IMR-90 (cell line): ENCODE measurements at regions not wholly inside any gene's neighbourhood (a gene's known extent, or its start where the extent isn't known, plus 50 kb on each side); places are given as distances from the start of the nearest gene placed in this dataset.

Experiments used
- ATAC-seq: fragments of 200-7000 bp; cut with Tn5 transposase; 2 replicates; pipeline ENCODE4 v1.9.1; 2020; ENCODE audit warnings: low read depth, mild to moderate bottlenecking, moderate library complexity
- BruUV-seq: library from RNA; stranded (reverse); fragments of 400-500 nt; replicated peaks from 2 replicates; lab custom pipeline; 2021; lab: Mats Ljungman, UMichigan
- CTCF ChIA-PET: fragments of 300-600 bp; formaldehyde crosslinking; extraction: SDS; loops from one replicate; lab custom pipeline; 2021; ENCODE audit warnings: antibody characterized with exemption; lab: Yijun Ruan, JAX
- POLR2A ChIA-PET: fragments of 300-600 bp; sonication (Branson Sonifier 250); formaldehyde crosslinking; loops from one replicate; lab custom pipeline; 2022; ENCODE audit warnings: antibody characterized with exemption; ENCODE audit not compliant: unreplicated experiment; lab: Charles Lee
- DNase-seq: peaks from one replicate; pipeline ENCODE4 v3.0.0; 2013
- H2AFZ ChIP-seq: replicated peaks from 2 replicates; pipeline ENCODE3; 2013; ENCODE audit warnings: low read length, mild to moderate bottlenecking; ENCODE audit not compliant: poor library complexity
- H2AK5ac ChIP-seq: 2 replicates; pipeline ENCODE4 v1.6.1; 2013; ENCODE audit warnings: low read depth, low read length, inconsistent platforms
- H2AK9ac ChIP-seq: replicated peaks from 2 replicates; pipeline ENCODE3; 2013; ENCODE audit warnings: mild to moderate bottlenecking, low read depth, low read length, moderate library complexity; ENCODE audit not compliant: poor library complexity
- H2BK120ac ChIP-seq: 2 replicates; pipeline ENCODE4 v1.6.1; 2013; ENCODE audit warnings: low read depth, low read length, inconsistent platforms
- H2BK15ac ChIP-seq: 3 replicates; pipeline ENCODE4 v1.6.1; 2013; ENCODE audit warnings: low read depth, low read length, inconsistent platforms
- H2BK20ac ChIP-seq: 2 replicates; pipeline ENCODE4 v1.6.1; 2013; ENCODE audit warnings: low read depth, mild to moderate bottlenecking, inconsistent platforms, low read length, moderate library complexity
- H2BK5ac ChIP-seq: 2 replicates; pipeline ENCODE4 v1.6.1; 2013; ENCODE audit warnings: mild to moderate bottlenecking, low read depth, low read length, inconsistent platforms; ENCODE audit not compliant: poor library complexity, severe bottlenecking
- H3K14ac ChIP-seq: replicated peaks from 2 replicates; pipeline ENCODE4 v1.6.1; 2013; ENCODE audit warnings: low read depth, low read length, inconsistent platforms
- H3K18ac ChIP-seq: 2 replicates; pipeline ENCODE4 v1.6.1; 2013; ENCODE audit warnings: low read depth, low read length, control low read depth
- H3K23ac ChIP-seq: 2 replicates; pipeline ENCODE4 v1.6.1; 2013; ENCODE audit warnings: low read depth, low read length, inconsistent platforms
- H3K27ac ChIP-seq: 2 replicates; pipeline ENCODE4 v1.5.1; 2013; ENCODE audit warnings: mild to moderate bottlenecking, control low read depth, low read length; ENCODE audit not compliant: insufficient read depth
- H3K27me3 ChIP-seq: 2 replicates; pipeline ENCODE4 v1.6.1; 2013; ENCODE audit warnings: low read length; ENCODE audit not compliant: control insufficient read depth, insufficient read depth
- H3K36me3 ChIP-seq: 2 replicates; pipeline ENCODE4 v1.6.1; 2013; ENCODE audit warnings: low read length, mixed read lengths; ENCODE audit not compliant: control insufficient read depth, insufficient read depth
- H3K4ac ChIP-seq: 2 replicates; pipeline ENCODE4 v1.6.1; 2013; ENCODE audit warnings: low read depth, low read length, inconsistent platforms
- H3K4me1 ChIP-seq: 2 replicates; pipeline ENCODE4 v1.6.1; 2013; ENCODE audit warnings: low read length, mixed read lengths; ENCODE audit not compliant: control insufficient read depth, insufficient read depth
- H3K4me2 ChIP-seq: 2 replicates; pipeline ENCODE4 v1.6.1; 2013; ENCODE audit warnings: low read depth, mild to moderate bottlenecking, control low read depth, low read length, moderate library complexity
- H3K4me3 ChIP-seq: 2 replicates; pipeline ENCODE4 v1.5.1; 2013; ENCODE audit warnings: low read depth, mild to moderate bottlenecking, control low read depth, low read length, moderate library complexity; ENCODE audit not compliant: insufficient read depth
- H3K56ac ChIP-seq: 2 replicates; pipeline ENCODE4 v1.6.1; 2013; ENCODE audit warnings: low read length, inconsistent platforms; ENCODE audit not compliant: insufficient read depth; ENCODE audit errors: extremely low read depth
- H3K79me1 ChIP-seq, 2 experiments: 2 replicates each; pipeline ENCODE4 v1.6.1; 2013; ENCODE audit warnings: low read length in 2 of 2, inconsistent platforms in 1 of 2, low read depth in 1 of 2
- H3K9ac ChIP-seq: 2 replicates; pipeline ENCODE4 v1.6.1; 2013; ENCODE audit warnings: low read depth, low read length, control low read depth
- H3K9me1 ChIP-seq: 2 replicates; pipeline ENCODE4 v1.6.1; 2013; ENCODE audit warnings: low read length, inconsistent platforms; ENCODE audit not compliant: insufficient read depth
- H3K9me3 ChIP-seq: 2 replicates; pipeline ENCODE4 v1.6.1; 2013; ENCODE audit warnings: low read length; ENCODE audit not compliant: control insufficient read depth, insufficient read depth
- H4K20me1 ChIP-seq: 2 replicates; pipeline ENCODE4 v1.6.1; 2013; ENCODE audit warnings: low read length, inconsistent platforms; ENCODE audit not compliant: insufficient read depth
- H4K5ac ChIP-seq: 2 replicates; pipeline ENCODE4 v1.6.1; 2013; ENCODE audit warnings: mild to moderate bottlenecking, low read depth, low read length, control low read depth
- H4K8ac ChIP-seq, 2 experiments: 2 replicates each; pipeline ENCODE4 v1.6.1; 2013; ENCODE audit warnings: low read depth in 2 of 2, low read length in 2 of 2, control low read depth in 1 of 2, inconsistent platforms in 1 of 2
- H4K91ac ChIP-seq: 2 replicates; pipeline ENCODE4 v1.6.1; 2013; ENCODE audit warnings: low read depth, low read length, inconsistent platforms; ENCODE audit not compliant: insufficient read depth
- BHLHE40 ChIP-seq: fragments of 150-350 bp; IDR thresholded peaks from 2 replicates; pipeline ENCODE4 v1.6.1; 2016; ENCODE audit warnings: mild to moderate bottlenecking, low read depth, low read length
- CEBPB ChIP-seq: IDR thresholded peaks from 2 replicates; pipeline ENCODE4 v1.6.1; 2012; ENCODE audit warnings: low read depth, low read length, improper control_type of control experiment
- CHD1 ChIP-seq: IDR thresholded peaks from 2 replicates; pipeline ENCODE4 v1.6.1; 2012; ENCODE audit warnings: low read depth, low read length, improper control_type of control experiment
- FOS ChIP-seq: fragments of 150-350 bp; IDR thresholded peaks from 2 replicates; pipeline ENCODE4 v1.6.1; 2016; ENCODE audit warnings: low read depth, low read length
- MAFK ChIP-seq: IDR thresholded peaks from 2 replicates; pipeline ENCODE4 v1.6.1; 2012; ENCODE audit warnings: low read depth, low read length, improper control_type of control experiment
- MAZ ChIP-seq: IDR thresholded peaks from 2 replicates; pipeline ENCODE4 v1.6.1; 2012; ENCODE audit warnings: low read depth, mild to moderate bottlenecking, low read length, improper control_type of control experiment, moderate library complexity, borderline replicate concordance
- MXI1 ChIP-seq: IDR thresholded peaks from 2 replicates; pipeline ENCODE4 v1.6.1; 2012; ENCODE audit warnings: low read depth, mild to moderate bottlenecking, low read length, moderate library complexity, borderline replicate concordance
- NFE2L2 ChIP-seq: fragments of 150-350 bp; IDR thresholded peaks from 2 replicates; pipeline ENCODE4 v1.6.1; 2016; ENCODE audit warnings: low read depth, mild to moderate bottlenecking, low read length
- POLR2A ChIP-seq: IDR thresholded peaks from 2 replicates; pipeline ENCODE4 v1.6.1; 2012; ENCODE audit warnings: mild to moderate bottlenecking, low read depth, low read length
- RAD21 ChIP-seq: IDR thresholded peaks from 2 replicates; pipeline ENCODE4 v1.6.1; 2012; ENCODE audit warnings: low read length, improper control_type of control experiment
- RCOR1 ChIP-seq: IDR thresholded peaks from 2 replicates; pipeline ENCODE4 v1.6.1; 2012; ENCODE audit warnings: mild to moderate bottlenecking, low read length, improper control_type of control experiment; ENCODE audit not compliant: insufficient replicate concordance
- RFX5 ChIP-seq: IDR thresholded peaks from 2 replicates; pipeline ENCODE4 v1.8.0; 2012; ENCODE audit warnings: low read depth, mild to moderate bottlenecking, low read length, moderate library complexity
- SMC3 ChIP-seq: fragments of 150-350 bp; IDR thresholded peaks from 2 replicates; pipeline ENCODE4 v1.6.1; 2016; ENCODE audit warnings: low read depth, mild to moderate bottlenecking, antibody characterized with exemption, low read length, moderate library complexity
- WGBS, 2 experiments: methylation state at CpG; one replicate each; pipeline versions ENCODE4 v1.1.5 to v1.1.7; 2013; ENCODE audit warnings: missing lambda C conversion rate in 2 of 2; ENCODE audit not compliant: insufficient read length in 1 of 2; ENCODE audit errors: extremely low coverage in 2 of 2; 5-methylcytosine and 5-hydroxymethylcytosine counted together
- dilution Hi-C: fragments of 300-500 bp; cut with HindIII; formaldehyde crosslinking; loops from one replicate; pipeline ENCODE4 v1.14.3; 2018; ENCODE audit warnings: low sequenced_read_pairs; ENCODE audit not compliant: unreplicated experiment
- in situ Hi-C: fragments of 300-500 bp; cut with MboI; formaldehyde crosslinking; loops from 3 replicates; pipeline ENCODE4 v1.14.3; 2019; ENCODE audit warnings: low sequenced_read_pairs, inconsistent platforms, mixed read lengths
- intact Hi-C: fragments of 100-400 bp; cut with micrococcal nuclease; formaldehyde crosslinking; loops from 2 replicates; pipeline ENCODE4 v1.10.0; 2022
- TF ChIP-seq, protein P1 (sequence below): fragments of 150-350 bp; IDR thresholded peaks from 2 replicates; pipeline ENCODE4 v1.6.1; 2017; ENCODE audit warnings: mild to moderate bottlenecking, antibody characterized with exemption, low read length, low read depth
- TF ChIP-seq, protein P2 (sequence below): conservative IDR thresholded peaks from 2 replicates; pipeline ENCODE4 v1.5.1; 2012; ENCODE audit warnings: mild to moderate bottlenecking, low read depth, low read length, improper control_type of control experiment
- TF ChIP-seq, protein P3 (sequence below): fragments of 150-350 bp; IDR thresholded peaks from 2 replicates; pipeline ENCODE4 v1.6.1; 2016; ENCODE audit warnings: low read depth, mild to moderate bottlenecking, low read length, moderate library complexity, borderline replicate concordance

DNA sequence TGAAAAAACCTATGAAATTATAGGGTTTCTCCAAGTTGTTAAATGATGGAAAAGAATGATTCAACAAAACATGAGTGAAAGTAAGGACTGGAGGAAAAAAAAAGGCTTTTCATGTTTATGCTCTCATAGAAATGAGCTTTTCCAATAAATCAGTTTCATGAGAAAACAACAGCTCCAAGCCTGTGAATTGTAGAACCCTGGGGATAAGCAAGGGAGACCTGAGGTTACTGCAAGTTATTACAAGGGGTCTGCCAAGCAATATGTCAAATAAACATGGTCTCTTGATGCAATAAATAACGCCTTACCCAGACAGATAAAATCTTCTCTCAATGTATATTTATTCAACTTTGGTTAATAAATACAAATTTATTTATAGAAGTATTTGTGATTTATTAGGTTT is 577.9 kb upstream of the GCFC2 start:
- no peak overlapping the region for H3K56ac ChIP-seq
- no peak overlapping the region for H4K5ac ChIP-seq
- H4K91ac ChIP-seq, result no peak overlapping the region
- no peak overlapping the region for H3K4ac ChIP-seq
- no peak overlapping the region for H3K14ac ChIP-seq
- in situ Hi-C loops, result no loop called here
- no peak overlapping the region for H2BK5ac ChIP-seq
- no peak overlapping the region for H3K4me2 ChIP-seq
- H2BK15ac ChIP-seq, result no peak overlapping the region
- no peaks in the 10 kb centered on the region for H3K4me1 ChIP-seq
- H4K8ac ChIP-seq, result no peak overlapping the region
- no peak overlapping the region for H2AK9ac ChIP-seq
- DNase-seq, result no peak
- ChIA-PET CTCF (no interaction called here), POLR2A (no interaction called here)
- H3K9me3 ChIP-seq, result no peaks in the 10 kb centered on the region
- BruUV-seq, result no TSS peak
- no peak overlapping the region for H3K9ac ChIP-seq
- no peak for TF ChIP-seq CHD1
- no peak for TF ChIP-seq RAD21
- no peak for TF ChIP-seq RCOR1
- no peak for TF ChIP-seq MAZ
- TF ChIP-seq MAFK, result no peak
- TF ChIP-seq FOS, result no peak
- TF ChIP-seq, protein P1, sequence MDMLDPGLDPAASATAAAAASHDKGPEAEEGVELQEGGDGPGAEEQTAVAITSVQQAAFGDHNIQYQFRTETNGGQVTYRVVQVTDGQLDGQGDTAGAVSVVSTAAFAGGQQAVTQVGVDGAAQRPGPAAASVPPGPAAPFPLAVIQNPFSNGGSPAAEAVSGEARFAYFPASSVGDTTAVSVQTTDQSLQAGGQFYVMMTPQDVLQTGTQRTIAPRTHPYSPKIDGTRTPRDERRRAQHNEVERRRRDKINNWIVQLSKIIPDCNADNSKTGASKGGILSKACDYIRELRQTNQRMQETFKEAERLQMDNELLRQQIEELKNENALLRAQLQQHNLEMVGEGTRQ, result no peak
- TF ChIP-seq MXI1, result no peak
- no peak for TF ChIP-seq RFX5
- TF ChIP-seq SMC3, result no peak
- TF ChIP-seq BHLHE40, result no peak
- TF ChIP-seq, protein P2, sequence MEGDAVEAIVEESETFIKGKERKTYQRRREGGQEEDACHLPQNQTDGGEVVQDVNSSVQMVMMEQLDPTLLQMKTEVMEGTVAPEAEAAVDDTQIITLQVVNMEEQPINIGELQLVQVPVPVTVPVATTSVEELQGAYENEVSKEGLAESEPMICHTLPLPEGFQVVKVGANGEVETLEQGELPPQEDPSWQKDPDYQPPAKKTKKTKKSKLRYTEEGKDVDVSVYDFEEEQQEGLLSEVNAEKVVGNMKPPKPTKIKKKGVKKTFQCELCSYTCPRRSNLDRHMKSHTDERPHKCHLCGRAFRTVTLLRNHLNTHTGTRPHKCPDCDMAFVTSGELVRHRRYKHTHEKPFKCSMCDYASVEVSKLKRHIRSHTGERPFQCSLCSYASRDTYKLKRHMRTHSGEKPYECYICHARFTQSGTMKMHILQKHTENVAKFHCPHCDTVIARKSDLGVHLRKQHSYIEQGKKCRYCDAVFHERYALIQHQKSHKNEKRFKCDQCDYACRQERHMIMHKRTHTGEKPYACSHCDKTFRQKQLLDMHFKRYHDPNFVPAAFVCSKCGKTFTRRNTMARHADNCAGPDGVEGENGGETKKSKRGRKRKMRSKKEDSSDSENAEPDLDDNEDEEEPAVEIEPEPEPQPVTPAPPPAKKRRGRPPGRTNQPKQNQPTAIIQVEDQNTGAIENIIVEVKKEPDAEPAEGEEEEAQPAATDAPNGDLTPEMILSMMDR, result no peak
- TF ChIP-seq CEBPB, result no peak
- TF ChIP-seq, protein P3, sequence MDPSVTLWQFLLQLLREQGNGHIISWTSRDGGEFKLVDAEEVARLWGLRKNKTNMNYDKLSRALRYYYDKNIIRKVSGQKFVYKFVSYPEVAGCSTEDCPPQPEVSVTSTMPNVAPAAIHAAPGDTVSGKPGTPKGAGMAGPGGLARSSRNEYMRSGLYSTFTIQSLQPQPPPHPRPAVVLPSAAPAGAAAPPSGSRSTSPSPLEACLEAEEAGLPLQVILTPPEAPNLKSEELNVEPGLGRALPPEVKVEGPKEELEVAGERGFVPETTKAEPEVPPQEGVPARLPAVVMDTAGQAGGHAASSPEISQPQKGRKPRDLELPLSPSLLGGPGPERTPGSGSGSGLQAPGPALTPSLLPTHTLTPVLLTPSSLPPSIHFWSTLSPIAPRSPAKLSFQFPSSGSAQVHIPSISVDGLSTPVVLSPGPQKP, result no peak
- no peak for TF ChIP-seq POLR2A
- no peak for TF ChIP-seq NFE2L2
- no peak overlapping the region for H2AFZ ChIP-seq
- H3K4me3 ChIP-seq, result no peak overlapping the region
- no peak overlapping the region for H2BK20ac ChIP-seq
- H2BK120ac ChIP-seq, result no peak overlapping the region
- no peak overlapping the region for H3K23ac ChIP-seq
- H3K27ac ChIP-seq, result no peak overlapping the region
- no peaks in the 10 kb centered on the region for H3K79me1 ChIP-seq
- WGBS, 2 experiments, result no CpG with 5 or more reads among the region's 1 CpG
- dilution Hi-C loops, result no loop called here
- no peaks in the 10 kb centered on the region for H4K20me1 ChIP-seq
- no peak overlapping the region for H2AK5ac ChIP-seq
- no peaks in the 10 kb centered on the region for H3K27me3 ChIP-seq
- H3K9me1 ChIP-seq, result no peaks in the 10 kb centered on the region
- intact Hi-C loops, result no loop called here
- no peak for ATAC-seq
- H3K36me3 ChIP-seq, result no peaks in the 10 kb centered on the region
- H3K18ac ChIP-seq, result no peak overlapping the region
